Fibroblast of lung (primary cell): ENCODE measurements at regions not wholly inside any gene's neighbourhood (a gene's known extent, or its start where the extent isn't known, plus 50 kb on each side); places are given as distances from the start of the nearest gene placed in this dataset.
A peak's percentile ranks its signal among the peaks of the same experiment; 100 is the strongest.

Experiments
- DNase-seq, 2 donors: peaks; one replicate each; pipeline versions ENCODE4 v3.0.0 to v3.0.0-alpha.2; 2010; ENCODE audit warnings: low read depth in 2 of 2
- H2AFZ ChIP-seq: 2 replicates; pipeline ENCODE4 v1.5.1; 2012; ENCODE audit warnings: low read length, control low read depth, inconsistent platforms
- H3K27ac ChIP-seq: 2 replicates; pipeline ENCODE4 v1.5.1; 2011; ENCODE audit warnings: low read length, control low read depth; ENCODE audit not compliant: insufficient read depth
- H3K27me3 ChIP-seq: 2 replicates; pipeline ENCODE4 v1.5.1; 2011; ENCODE audit warnings: mild to moderate bottlenecking, low read length; ENCODE audit not compliant: control insufficient read depth, insufficient read depth
- H3K36me3 ChIP-seq: 2 replicates; pipeline ENCODE4 v1.5.1; 2011; ENCODE audit warnings: low read length; ENCODE audit not compliant: control insufficient read depth, insufficient read depth
- H3K4me1 ChIP-seq: 2 replicates; pipeline ENCODE4 v1.5.1; 2011; ENCODE audit warnings: low read length; ENCODE audit not compliant: control insufficient read depth, insufficient read depth; ENCODE audit errors: extremely low read depth
- H3K4me2 ChIP-seq: 2 replicates; pipeline ENCODE4 v1.5.1; 2011; ENCODE audit warnings: low read length, control low read depth; ENCODE audit not compliant: insufficient read depth; ENCODE audit errors: extremely low read depth
- H3K4me3 ChIP-seq, 4 experiments: fragments of 200-600 bp in 1 of 4; sonication (generic) in 1 of 4; replicated peaks in 1 of 4; 2 replicates each; pipeline ENCODE4 v1.5.1; 2011 to 2016; ENCODE audit warnings: low read length in 4 of 4, low read depth in 3 of 4, mild to moderate bottlenecking in 3 of 4, control low read depth in 2 of 4, inconsistent platforms in 1 of 4, mixed read lengths in 1 of 4; ENCODE audit not compliant: insufficient read depth in 1 of 4; ENCODE audit errors: control extremely low read depth in 1 of 4
- H3K79me2 ChIP-seq: 2 replicates; pipeline ENCODE4 v1.5.1; 2012; ENCODE audit warnings: mild to moderate bottlenecking, low read length, inconsistent platforms; ENCODE audit not compliant: control insufficient read depth, insufficient read depth
- H3K9ac ChIP-seq: 2 replicates; pipeline ENCODE4 v1.5.1; 2011; ENCODE audit warnings: mild to moderate bottlenecking, low read length, control low read depth; ENCODE audit not compliant: insufficient read depth
- H3K9me3 ChIP-seq: 2 replicates; pipeline ENCODE4 v1.5.1; 2012; ENCODE audit warnings: low read depth, low read length; ENCODE audit not compliant: control insufficient read depth, insufficient read depth
- H4K20me1 ChIP-seq: 2 replicates; pipeline ENCODE4 v1.5.1; 2011; ENCODE audit warnings: low read length; ENCODE audit not compliant: control insufficient read depth, insufficient read depth; ENCODE audit errors: extremely low read depth
- EZH2 ChIP-seq: IDR thresholded peaks from 2 replicates; pipeline ENCODE4 v1.5.1; 2012; ENCODE audit warnings: low read length, control low read depth, mild to moderate bottlenecking; ENCODE audit errors: missing control alignments
- TF ChIP-seq, protein P1 (sequence below), 2 donors: IDR thresholded peaks in 1 of 2; conservative IDR thresholded peaks in 1 of 2; 1 replicate in 1 of 2; 2 replicates in 1 of 2; pipeline ENCODE4 v1.5.1; 2011 to 2012; ENCODE audit warnings: low read length in 2 of 2, control low read depth in 1 of 2, inconsistent platforms in 1 of 2, low read depth in 1 of 2, mild to moderate bottlenecking in 1 of 2

DNA sequence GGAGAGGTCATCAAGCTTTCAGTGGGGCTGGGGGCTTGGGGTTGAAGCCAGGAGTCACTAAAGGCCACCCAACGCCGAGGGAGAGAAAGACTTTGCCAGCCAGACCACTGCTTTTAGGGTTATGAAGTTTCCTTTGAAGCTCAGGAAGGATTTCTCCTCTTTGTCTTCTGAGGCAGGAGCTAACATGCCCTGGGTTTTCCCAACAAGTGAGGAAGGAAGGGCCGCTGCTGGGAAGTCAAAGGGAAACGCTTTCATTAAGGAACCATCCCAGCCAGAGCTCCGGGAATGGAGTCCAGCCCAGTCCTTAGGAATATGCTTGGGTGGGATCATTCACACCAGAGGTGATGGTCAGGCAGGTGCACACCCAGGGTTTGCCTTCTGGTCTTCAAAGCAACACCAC is 436.9 kb downstream of the PRDM2 start:
- H2AFZ ChIP-seq = no peak overlapping the region
- no peak for TF ChIP-seq EZH2
- TF ChIP-seq, protein P1, sequence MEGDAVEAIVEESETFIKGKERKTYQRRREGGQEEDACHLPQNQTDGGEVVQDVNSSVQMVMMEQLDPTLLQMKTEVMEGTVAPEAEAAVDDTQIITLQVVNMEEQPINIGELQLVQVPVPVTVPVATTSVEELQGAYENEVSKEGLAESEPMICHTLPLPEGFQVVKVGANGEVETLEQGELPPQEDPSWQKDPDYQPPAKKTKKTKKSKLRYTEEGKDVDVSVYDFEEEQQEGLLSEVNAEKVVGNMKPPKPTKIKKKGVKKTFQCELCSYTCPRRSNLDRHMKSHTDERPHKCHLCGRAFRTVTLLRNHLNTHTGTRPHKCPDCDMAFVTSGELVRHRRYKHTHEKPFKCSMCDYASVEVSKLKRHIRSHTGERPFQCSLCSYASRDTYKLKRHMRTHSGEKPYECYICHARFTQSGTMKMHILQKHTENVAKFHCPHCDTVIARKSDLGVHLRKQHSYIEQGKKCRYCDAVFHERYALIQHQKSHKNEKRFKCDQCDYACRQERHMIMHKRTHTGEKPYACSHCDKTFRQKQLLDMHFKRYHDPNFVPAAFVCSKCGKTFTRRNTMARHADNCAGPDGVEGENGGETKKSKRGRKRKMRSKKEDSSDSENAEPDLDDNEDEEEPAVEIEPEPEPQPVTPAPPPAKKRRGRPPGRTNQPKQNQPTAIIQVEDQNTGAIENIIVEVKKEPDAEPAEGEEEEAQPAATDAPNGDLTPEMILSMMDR (conservative IDR thresholded peaks at IDR 0.05 in 1 of 2, IDR thresholded peaks at IDR 0.05 in 1 of 2; ENCODE audit: low read depth in 1 of 2, low read length in 2 of 2) = no peak
- H3K36me3 ChIP-seq = no peaks in the 10 kb centered on the region
- no peaks in the 10 kb centered on the region for H3K4me1 ChIP-seq
- no peak overlapping the region for H3K27ac ChIP-seq
- H3K4me3 ChIP-seq = no peak overlapping the region
- no peak overlapping the region for H3K9ac ChIP-seq
- no peaks in the 10 kb centered on the region for H3K27me3 ChIP-seq
- no peaks in the 10 kb centered on the region for H3K79me2 ChIP-seq
- no peaks in the 10 kb centered on the region for H4K20me1 ChIP-seq
- no peak for DNase-seq
- H3K9me3 ChIP-seq = no peaks in the 10 kb centered on the region
- no peak overlapping the region for H3K4me2 ChIP-seq

DNA sequence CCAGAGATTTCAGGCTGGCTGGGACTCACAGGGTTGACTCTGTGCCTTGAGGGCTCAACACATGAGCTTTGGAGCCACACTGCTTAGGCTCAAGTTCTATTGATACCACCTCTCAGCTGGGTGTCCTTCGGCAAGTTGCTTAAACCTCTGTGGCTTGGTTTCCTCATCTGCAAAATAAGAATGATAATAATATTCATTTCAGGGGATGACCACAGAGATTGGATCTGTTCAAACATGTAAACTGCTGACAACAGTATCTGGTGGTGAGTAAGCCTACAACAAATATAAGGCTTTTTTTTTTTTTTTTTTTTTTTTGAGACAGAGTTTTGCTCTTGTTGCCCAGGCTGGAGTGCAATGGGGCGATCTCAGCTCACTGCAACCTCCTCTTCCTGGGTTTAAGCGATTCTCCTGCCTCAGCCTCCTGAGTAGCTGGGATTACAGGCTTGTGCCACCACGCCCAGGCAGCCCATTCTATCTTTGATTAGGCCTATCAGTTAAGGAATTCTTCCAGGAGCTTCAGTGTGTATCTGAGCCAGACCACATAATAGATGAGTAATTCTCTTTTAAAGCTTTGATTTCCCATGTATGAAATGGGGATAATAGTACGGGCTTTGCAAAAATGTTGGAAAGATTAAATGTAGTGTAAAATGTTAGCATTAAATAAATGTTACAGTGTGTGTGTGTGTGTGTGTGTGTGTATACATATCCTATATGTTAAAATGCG is 437.6 kb downstream of the PRDM2 start:
- Histone ChIP-seq H3K79me2 (no peaks in the 10 kb centered on the region), H4K20me1 (no peaks in the 10 kb centered on the region), H3K36me3 (no peaks in the 10 kb centered on the region), H3K27ac (no peak overlapping the region), H3K4me1 (no peaks in the 10 kb centered on the region), H3K27me3 (no peaks in the 10 kb centered on the region), H3K9me3 (no peaks in the 10 kb centered on the region), H3K9ac (no peak overlapping the region), H3K4me2 (no peak overlapping the region), H2AFZ (no peak overlapping the region), H3K4me3 (no peak overlapping the region)
- DNase-seq = peak in 1 of 2 donors; percentile 26
- TF ChIP-seq, protein P1 (conservative IDR thresholded peaks at IDR 0.05 in 1 of 2, IDR thresholded peaks at IDR 0.05 in 1 of 2; ENCODE audit: low read depth in 1 of 2, low read length in 2 of 2) = no peak
- TF ChIP-seq EZH2 = no peak

DNA sequence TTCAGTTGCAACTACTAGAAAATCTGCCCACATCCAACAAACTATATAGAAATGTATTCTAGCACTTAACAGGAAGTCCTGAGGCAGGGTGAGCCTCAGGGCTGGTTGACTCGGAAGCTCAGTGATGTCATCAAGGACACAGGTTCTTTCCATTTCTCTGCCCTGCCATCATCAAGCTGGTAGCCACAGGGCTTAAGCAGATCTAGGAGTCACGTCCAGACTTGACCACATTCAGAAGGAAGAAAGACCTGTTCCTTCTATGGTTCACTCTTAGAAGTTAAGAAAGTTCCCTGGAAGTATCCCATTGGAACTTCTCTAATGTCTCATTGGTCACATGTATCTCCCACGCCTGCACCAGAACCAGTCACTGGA is 438.1 kb downstream of the PRDM2 start:
- no peak for TF ChIP-seq EZH2
- TF ChIP-seq, protein P1 (conservative IDR thresholded peaks at IDR 0.05 in 1 of 2, IDR thresholded peaks at IDR 0.05 in 1 of 2; ENCODE audit: low read depth in 1 of 2, low read length in 2 of 2) = no peak
- Histone ChIP-seq H4K20me1 (no peaks in the 10 kb centered on the region), H3K27me3 (no peaks in the 10 kb centered on the region), H3K4me2 (no peak overlapping the region), H3K4me1 (no peaks in the 10 kb centered on the region), H2AFZ (no peak overlapping the region), H3K27ac (no peak overlapping the region), H3K9me3 (no peaks in the 10 kb centered on the region), H3K4me3 (no peak overlapping the region), H3K9ac (no peak overlapping the region), H3K36me3 (no peaks in the 10 kb centered on the region), H3K79me2 (no peaks in the 10 kb centered on the region)
- DNase-seq = peak in 1 of 2 donors; percentile 33
